GM18907 (cell line): ENCODE measurements at regions not wholly inside any gene's neighbourhood (a gene's known extent, or its start where the extent isn't known, plus 50 kb on each side); places are given as distances from the start of the nearest gene placed in this dataset.

ENCODE experiments used
- ATAC-seq: cut with Tn5 transposase; IDR thresholded peaks from one replicate; pipeline ENCODE4 v1.9.1; 2021; ENCODE audit warnings: mild to moderate bottlenecking, moderate library complexity; ENCODE audit not compliant: unreplicated experiment

DNA sequence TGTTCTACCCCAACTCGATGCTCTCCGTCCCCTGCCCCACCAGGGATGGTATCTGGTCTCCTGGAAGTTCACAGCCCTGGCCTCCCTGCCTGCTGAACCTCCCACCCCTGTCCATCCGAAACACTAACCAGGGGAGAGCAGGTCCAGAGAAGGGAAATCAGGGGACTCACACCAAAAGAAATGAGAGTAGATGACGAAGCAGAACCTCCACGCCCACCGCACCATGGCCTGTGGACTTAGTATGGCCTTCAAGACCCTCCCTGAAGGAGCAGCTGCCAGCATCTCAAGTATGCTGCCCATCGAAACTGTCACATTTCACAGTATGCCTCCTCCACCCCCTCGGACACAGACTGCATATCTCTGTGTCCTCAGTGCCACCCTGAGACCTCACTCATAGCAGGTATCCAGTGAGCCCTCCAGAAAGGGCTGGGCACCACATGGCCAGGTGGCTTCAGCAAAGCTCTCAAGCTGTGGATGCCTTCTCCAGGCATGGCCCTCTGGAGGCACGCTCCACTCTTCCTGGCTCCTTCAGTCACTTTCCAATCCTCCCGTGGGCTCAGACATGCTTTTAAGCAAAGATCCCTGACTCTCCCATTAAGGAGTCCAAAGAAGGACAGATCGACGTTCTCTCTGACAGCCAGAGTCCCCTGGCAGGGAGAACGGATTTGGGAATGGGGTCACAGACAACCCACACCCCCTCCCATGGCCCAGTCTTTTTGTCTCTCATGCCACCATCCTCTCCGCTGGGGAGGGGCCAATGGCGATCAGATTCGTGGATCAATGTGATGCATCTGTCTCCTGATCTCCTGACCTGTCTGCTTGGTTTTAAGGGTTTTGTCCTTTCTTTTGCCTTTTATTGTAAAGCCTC lies 158.4 kb downstream of the ANKRD60 start:
- ATAC-seq = no peak

DNA sequence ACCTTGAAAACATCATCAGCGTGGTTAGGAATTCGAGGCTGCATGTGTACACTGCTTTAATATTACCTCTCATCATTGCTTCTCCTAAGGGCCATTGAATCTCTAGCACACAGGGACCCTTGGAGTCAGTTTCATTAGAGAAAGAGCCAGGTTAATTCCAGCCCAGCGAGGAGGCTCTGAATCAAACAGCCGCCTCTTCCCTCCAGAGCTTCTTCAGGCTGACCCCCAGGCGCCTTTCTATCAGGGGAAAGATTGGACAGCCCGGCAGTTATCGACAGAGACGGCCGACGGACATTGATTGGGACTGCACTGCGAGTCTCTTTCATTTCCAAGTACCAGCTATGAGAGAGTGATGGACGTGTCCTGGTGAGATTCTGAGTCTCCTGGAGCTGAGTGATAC lies 159.2 kb downstream of the ANKRD60 start:
- ATAC-seq = no peak

DNA sequence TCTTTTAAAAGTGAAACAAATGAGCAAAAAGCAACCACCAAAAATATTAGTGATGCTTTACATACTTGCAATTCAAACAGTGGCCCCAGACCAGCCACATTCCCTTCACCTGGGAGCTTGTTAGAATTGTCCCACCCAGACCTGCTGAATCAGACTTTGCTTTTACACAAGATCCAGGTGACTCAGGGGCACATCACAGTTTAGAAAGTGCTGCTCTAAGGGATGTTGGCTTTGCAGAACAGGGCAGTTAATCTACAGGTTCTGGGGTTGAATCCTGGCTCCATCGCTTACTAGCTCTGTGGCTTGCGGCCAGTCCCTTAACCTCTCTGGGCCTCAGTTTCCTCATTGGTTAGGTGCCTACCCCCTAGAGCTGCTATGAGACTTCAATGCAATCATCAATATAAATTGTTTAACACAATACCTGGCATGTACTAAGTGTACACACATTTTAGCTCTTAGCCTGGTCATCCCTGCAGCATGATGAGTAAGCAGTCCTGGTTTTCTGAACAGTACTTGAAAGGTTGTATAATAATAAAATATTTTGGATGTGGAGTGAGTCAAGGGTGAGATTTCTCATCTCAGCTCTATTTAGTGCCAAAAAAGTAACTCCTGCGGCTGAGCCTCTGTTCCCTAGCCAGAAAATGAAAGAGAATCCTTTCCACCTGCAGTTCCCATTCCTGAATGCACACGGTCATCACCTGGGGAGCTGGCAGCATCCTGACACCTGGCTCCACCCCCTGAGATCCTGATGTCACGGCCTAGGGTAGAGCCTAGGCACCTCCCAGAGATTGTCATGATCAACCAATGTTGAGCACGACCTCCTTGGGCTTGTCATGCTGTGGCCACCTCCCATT lies 162.7 kb downstream of the ANKRD60 start:
- no peak for ATAC-seq

DNA sequence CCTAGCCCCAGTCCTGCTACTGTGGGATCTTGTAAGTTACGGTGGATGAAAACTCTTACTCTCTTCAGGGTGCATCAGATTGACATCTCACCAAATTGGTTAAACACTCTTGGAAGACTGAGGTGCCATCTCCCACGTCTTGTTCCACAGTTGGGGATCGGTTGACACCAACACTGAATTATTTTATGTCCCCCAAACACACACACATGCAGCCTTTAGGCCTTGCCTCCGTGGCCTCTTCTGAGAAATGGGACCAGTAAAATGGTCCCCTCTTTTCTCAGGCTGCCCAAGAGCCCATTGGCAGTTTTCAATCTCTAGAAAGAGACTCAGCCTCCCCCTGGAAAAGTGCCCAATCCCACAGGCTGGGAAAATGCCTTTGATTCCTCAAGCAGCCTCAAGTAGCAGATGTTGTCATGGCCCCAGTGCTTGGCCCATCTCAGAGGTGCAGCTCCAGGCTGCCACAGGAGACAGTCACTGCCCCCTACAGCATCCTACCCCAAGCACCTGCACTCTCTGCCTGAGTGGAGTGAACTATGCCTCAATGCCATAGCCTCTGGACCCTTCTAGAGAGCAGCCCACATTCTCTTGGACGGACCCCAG lies 163.9 kb downstream of the ANKRD60 start:
- ATAC-seq = no peak

DNA sequence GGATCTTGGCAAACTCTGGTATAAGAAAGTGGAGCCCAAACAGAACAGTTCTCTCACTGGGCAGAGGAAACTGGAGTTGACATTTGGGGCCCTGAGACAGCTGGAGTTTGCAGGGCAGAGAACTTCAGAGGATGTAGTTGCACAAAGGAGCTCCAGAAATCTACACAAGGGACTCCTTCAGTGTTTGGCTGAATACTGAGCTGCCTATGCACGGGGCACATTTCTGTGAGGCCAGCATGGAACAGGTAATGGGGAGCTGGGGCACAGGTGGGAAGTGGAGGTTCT lies 169.3 kb downstream of the ANKRD60 start:
- ATAC-seq = no peak

DNA sequence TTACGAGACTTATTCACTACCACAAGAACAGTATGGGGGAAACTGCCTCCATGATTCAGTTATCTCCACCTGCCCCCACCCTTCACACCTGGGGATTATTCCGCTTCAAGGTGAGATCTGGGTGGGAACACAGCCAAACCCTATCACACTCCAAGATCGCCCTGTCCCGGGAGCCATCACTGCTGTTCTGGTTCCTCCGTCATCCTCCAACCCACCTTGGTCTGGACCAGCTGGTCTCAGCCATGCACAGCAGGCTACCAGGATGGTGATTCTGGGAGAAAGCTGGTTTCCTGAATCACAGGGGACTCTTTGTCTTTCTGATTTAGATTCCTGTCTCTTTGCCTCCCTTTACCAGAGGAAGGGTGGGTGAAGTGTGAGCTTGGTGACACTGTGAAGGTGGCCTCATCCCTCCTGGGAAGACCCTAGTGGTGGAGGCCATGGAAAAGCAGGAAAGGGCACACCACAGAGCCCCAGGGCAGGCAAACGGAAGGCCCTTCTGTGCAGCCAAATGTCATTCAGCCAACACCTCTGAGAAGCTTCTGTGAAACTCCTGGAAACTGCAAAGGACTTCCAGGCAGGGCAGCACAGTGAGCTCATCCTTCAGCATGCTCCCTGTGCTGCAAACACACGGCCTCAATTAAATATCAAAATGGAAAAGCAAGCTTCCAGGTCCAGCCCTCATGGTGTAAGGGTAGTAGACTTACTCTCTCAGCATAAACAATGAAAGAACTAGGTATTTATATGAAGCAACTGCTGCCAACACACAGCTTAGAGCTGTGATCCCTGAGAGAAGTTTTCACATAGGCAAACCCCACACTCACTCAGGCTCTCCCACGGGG lies 169.8 kb downstream of the ANKRD60 start:
- no peak for ATAC-seq

DNA sequence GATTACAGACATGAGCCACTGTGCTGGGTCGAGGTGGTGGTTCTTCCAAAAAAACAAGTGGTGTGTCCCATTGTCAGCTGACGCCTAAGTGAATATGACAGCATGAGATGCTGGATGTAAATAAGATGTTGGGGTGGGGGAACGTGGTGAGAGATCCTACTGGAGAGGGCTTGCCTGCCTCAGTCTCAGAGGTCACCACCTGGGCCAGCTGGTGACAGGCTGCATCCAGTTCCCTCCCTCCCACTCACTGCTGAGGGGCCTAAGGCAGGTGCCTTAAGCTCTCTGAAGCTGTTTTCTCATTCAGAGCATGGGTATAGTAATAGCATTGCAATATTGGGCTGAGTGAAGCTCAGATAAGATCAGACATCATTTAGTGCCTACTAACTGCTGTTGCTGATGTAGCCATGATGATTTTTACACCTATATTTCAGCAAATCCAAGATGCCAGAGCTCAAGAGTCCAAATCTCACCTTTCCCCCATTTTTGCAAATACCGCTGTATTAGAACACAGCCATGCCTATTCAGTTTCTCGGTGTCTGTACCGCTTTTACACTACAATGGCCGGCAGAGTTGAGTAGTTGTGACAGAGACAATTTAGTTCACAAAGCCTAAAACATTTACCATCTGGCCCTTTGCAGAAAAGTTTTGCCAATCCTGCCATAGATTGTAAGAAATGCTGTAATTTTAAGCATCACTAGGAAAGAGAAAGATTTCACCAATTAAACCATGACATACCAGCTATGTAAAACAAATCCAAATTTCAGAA lies 171.3 kb downstream of the ANKRD60 start:
- no peak for ATAC-seq

DNA sequence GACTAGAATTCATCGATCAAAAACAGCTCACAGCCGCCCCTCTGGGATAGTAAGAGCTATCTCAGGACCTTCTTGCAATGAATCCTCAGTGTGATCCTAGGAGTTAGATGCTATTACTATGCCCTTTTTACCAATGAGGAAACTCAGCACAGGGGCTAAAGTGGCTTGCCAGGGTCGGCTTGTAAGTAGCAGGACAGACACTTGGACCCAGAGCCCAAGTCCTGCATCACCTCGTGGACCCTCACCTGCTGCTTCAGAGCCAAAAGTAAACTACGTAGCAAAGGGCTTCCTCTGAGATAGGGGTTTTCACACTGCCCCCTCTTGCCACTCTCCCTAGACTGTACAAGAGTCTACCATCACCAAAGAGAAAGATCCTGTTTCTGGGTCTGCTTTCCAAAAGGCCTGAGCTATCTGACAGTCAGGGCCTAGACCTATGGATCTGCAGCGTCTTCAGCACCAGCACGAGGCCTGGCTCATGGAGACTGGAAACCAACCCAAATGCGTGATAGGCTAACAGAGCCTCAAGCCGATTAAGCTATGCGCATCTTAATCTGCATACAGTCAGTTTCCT lies 172.3 kb downstream of the ANKRD60 start:
- no peak for ATAC-seq

DNA sequence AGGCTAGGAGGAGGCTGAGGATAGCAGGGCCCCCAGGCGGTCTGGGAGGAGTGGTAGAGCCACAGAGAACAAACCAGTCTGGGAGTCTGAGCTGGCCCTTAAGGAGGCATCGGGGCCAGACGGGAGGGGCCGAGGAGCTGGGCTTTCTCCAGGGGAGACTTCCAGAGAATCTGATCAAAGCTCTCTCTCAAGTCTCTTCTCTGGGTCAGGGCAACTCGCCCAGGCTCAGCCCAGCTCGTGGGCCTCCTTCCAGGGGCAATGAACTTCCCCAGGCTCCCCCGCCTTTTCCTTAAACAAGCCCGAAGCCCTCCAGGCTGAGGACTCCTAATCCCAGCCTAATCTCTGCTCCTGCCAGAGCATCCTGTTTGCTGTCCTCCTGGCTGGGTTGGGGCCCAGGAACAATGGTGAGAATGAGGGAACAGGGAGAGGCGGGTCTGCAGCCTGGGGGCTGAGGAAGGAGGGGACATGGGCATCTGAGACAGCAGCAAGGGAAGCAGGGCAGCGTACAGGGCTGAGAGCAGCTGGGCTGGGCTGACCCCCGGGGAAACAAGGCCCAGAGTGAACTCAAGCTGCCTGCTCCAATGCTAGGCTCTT lies 173.6 kb downstream of the ANKRD60 start:
- no peak for ATAC-seq

DNA sequence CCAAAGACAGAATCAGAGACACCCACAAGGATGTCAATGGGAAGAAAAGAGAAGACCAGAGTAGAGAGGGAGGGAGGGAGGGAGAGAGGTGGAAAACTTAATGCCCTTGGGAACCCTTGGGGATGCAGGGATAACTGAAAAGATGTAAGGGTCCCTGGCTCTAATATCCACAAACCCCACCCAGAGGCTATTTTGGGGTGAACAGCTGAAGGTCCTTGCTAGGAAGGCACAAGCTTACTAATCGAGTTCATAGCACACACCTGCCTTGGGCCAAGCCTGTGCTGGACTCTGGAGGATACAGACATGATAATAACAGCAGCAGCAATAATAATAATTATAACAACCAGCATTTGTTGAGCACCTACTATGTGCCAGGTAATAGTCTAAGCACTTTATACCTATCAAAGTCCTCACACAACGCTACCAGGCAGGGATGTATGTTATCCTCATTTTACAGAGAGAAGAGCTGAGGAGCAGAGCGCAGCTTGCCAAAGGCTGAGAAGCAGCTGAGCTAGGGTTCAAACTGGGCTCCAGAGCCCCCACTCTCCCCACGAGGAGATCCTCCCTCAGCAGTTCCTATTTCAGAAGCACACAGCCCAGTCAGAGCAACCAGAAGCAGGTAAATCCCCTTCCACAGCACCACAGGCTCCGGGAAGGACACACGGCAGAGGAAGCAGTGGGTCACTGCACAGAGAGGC lies 174.2 kb downstream of the ANKRD60 start:
- no peak for ATAC-seq

DNA sequence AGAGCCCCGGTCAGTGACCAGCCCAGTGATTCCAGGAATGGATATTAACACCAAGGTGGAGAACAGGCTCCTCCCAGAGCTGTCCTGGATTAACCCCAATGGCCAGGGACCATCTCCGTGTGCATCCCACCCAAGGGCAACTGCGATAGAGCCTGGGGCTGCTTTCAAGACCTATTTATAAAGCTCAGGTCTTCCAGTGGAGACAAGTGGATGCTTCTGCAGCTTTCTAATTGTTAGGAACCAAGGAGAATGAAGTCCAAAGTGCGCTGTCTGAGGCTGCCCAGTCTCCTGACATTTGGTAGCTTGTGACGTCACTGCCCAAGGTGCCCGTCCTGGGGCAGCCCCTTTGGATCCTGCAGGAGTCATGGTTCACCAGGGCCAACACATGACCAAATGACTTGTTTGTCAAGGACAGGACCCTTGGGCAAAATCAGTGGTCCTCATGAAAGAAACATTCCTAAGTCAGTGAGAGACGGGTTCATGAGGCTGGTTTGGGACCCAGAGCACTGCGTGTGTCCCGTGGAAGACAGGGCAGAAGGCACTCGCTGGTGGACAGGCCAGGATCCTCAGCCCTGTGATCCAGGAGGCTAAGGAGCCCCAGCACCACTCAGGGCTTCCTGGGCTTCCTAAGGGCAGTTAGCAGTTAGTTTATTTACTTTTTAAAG lies 174.9 kb downstream of the ANKRD60 start:
- ATAC-seq = no peak

DNA sequence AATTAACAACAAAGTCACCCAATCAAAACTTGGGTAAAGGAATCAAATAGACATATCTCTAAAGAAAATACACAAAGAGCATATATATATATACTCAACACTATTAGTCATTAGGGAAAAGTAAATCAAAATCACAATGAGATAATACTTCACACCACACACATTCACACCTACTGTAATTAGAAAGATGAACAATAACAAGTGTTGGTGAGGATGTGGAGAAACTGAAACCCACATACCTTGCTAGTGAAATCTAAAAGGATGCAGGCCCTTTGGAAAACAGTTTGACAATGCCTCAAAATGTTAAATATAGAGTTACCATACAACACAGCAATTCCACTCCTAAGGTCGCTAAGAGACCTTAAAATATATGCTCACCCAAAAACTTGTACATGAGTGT lies 177.1 kb downstream of the ANKRD60 start:
- no peak for ATAC-seq

DNA sequence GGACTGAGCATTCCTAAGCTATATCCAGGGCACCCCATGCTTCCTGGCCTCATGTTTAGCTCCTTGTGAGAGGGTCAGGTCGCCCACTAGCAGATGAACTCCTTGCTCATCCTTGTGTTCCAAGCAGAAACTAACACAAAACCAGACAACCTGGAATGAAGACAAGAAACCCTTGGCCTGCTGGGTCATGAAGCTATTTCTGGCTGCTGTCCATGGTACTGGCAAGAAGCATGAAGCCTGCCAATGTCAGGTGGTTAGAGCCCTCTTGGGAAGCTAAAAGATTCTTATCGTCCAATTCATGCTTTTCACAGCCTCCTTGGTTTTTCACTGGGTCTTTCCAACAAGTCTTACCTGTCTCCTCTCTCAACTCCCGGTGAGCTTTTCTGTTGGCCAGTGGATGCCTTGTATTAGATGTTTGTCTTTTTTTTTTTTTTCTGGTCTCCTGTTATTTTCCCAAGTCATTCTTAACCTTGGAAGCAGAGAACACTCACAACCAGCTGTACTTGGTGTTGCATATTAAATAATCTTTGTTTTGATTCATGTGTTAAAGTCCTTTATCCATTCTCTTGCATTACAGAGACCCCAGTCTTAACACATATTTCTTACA lies 180.3 kb downstream of the ANKRD60 start:
- no peak for ATAC-seq

DNA sequence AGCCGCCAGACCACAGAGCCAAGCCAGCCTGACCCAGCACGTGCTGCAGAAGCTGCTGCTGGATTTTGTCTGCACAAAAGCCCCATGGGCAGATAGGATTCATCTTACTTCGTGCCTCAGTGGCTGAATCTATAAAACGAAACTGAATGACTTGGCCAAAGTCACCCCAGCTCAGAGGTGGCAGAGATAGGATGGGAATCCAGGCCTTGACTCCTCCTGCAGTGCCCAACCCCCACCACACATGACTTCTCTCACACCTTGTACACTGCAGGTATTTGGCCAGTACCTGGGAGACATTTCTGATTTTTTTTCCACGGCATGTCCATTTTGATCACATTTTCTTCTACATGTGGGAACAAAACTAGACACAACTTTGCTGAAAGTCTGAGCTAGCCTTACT lies 182.1 kb downstream of the ANKRD60 start:
- no peak for ATAC-seq

DNA sequence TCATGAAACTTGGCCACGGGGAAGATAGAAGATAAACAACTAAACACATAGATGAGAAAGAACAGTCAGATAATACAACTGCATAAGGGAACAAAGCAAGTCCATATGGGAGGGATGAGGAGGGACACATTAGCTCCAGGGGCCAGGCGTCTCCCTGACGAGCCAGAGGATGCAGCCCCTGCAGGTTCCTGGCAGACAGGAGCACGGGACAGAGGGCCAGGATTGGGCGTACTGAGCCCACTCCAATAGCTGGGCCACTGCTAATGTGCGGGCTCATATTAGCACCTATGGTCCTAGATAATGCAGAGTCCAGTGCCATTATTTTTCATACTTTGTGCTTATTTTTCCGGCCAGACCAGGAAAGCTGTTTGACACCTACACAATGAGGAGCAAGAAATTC lies 182.9 kb downstream of the ANKRD60 start:
- no peak for ATAC-seq

DNA sequence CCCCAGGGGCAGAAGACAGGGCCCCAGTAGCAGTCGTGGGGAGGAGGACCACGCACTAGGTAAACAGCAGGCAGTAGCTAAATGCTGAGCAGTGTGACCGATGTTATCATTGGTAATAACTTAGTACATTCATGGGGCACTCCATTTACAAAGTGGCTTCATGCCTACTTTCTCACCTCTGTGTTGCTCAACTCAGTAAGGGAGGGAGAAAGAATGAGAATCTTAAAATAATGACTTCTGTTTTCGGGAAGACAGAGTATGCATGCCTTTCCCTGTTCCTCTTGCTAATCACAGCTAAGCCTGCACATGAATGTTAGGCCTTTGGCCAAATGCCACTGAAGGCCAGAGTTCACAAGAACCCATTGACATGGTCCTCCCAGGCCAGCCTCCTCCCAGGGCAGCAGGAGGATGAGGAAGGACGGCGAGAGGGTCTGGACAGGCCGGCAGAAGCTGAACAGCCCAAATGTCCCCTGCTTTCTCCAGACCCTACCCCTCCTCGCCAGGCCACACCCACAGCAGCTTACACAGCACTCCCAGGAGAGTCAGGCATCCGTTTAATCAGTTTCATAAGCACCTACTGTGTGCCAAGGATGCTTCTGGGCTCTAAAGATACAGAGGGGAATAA lies 183.4 kb downstream of the ANKRD60 start:
- ATAC-seq = no peak

DNA sequence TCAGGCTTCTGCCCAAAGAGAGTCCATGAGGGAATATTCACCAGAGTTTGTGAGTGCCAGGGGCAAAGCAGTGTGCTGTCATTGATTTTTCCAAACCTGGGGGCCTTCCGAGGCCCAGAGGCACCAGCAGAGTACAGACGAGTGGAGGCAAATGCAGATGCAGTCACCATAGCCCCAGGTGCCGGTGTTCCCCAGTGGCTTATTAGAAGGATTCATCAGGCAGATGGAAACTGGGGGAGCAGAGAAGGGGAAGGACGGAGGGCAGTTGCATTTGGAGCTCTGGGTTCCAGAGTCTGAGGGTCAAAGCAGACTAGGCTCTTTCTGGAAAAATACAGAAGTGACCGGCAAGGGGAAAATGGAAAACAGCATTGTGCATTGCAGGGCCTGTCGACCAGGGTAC lies 184.2 kb downstream of the ANKRD60 start:
- no peak for ATAC-seq
